Epithelial cell of proximal tubule (primary cell): ENCODE measurements at regions not wholly inside any gene's neighbourhood (a gene's known extent, or its start where the extent isn't known, plus 50 kb on each side); places are given as distances from the start of the nearest gene placed in this dataset.

Source experiments
- DNase-seq: peaks from one replicate; pipeline ENCODE4 v3.0.0-alpha.2; 2011; ENCODE audit warnings: low read depth
- H3K4me3 ChIP-seq: 2 replicates; pipeline ENCODE4 v1.5.1; 2011; ENCODE audit warnings: low read depth, mild to moderate bottlenecking, low read length
- TF ChIP-seq, protein P1 (sequence below): conservative IDR thresholded peaks from 2 replicates; pipeline ENCODE4 v1.5.1; 2012; ENCODE audit warnings: low read depth, mild to moderate bottlenecking, low read length

DNA sequence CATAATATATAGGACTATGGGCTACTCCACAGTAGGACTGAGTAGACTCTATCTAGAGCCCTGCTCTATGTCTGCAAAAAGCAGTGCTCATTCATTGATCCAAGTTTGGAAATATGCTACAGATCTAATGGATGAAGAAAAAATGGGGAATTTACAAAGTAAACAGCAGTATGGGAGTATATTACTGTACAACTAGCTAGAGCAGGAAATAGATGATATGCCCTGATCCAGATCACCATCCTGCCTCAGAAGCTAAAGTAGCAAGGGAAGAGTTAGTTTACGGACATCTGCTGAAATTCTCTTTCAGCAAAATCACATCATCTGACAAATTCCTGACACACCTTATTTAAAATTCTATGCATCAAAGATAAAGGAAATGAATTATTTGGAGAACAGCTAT, 168.2 kb upstream of the SEMA3A start:
- TF ChIP-seq, protein P1, sequence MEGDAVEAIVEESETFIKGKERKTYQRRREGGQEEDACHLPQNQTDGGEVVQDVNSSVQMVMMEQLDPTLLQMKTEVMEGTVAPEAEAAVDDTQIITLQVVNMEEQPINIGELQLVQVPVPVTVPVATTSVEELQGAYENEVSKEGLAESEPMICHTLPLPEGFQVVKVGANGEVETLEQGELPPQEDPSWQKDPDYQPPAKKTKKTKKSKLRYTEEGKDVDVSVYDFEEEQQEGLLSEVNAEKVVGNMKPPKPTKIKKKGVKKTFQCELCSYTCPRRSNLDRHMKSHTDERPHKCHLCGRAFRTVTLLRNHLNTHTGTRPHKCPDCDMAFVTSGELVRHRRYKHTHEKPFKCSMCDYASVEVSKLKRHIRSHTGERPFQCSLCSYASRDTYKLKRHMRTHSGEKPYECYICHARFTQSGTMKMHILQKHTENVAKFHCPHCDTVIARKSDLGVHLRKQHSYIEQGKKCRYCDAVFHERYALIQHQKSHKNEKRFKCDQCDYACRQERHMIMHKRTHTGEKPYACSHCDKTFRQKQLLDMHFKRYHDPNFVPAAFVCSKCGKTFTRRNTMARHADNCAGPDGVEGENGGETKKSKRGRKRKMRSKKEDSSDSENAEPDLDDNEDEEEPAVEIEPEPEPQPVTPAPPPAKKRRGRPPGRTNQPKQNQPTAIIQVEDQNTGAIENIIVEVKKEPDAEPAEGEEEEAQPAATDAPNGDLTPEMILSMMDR, result no peak
- DNase-seq, result no peak
- no peak overlapping the region for H3K4me3 ChIP-seq

GRCh38 chr7:84362360-84362759, 167.8 kb upstream of the SEMA3A start:
- TF ChIP-seq, protein P1, result no peak
- no peak for DNase-seq
- no peak overlapping the region for H3K4me3 ChIP-seq

GRCh38 chr7:84354866-84355265, 160.3 kb upstream of the SEMA3A start:
- no peak for DNase-seq
- TF ChIP-seq, protein P1, result no peak

DNA sequence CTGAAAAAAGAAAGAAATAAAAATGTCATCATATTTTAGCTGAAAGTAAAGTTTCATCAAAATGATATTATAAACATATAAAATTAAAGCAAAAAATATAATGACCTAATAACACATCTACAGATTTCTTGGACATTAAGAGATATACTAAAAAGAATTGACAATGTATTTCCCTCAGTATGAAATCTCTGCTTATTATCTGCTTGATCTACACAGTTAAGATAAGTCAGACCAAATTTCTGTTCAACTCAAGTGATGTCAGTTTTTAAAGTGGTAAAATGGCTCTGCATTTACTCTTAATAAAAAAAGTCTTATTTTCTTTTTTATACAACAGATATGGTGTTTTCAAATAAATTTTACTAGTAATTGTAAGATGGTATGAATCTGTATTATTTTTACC, 159.4 kb upstream of the SEMA3A start:
- TF ChIP-seq, protein P1, result no peak
- DNase-seq, result no peak

More at GRCh38 chr7:84354866-84355265, 160.3 kb upstream of the SEMA3A start:
- H3K4me3 ChIP-seq, result no peak overlapping the region

GRCh38 chr7:84339306-84339705, 144.7 kb upstream of the SEMA3A start:
- H3K4me3 ChIP-seq, result no peak overlapping the region
- TF ChIP-seq, protein P1, result no peak
- no peak for DNase-seq

More for the DNA sequence above, 159.4 kb upstream of the SEMA3A start:
- no peak overlapping the region for H3K4me3 ChIP-seq

GRCh38 chr7:84337429-84337828, 142.8 kb upstream of the SEMA3A start:
- TF ChIP-seq, protein P1, result no peak
- no peak overlapping the region for H3K4me3 ChIP-seq
- DNase-seq, result no peak

DNA sequence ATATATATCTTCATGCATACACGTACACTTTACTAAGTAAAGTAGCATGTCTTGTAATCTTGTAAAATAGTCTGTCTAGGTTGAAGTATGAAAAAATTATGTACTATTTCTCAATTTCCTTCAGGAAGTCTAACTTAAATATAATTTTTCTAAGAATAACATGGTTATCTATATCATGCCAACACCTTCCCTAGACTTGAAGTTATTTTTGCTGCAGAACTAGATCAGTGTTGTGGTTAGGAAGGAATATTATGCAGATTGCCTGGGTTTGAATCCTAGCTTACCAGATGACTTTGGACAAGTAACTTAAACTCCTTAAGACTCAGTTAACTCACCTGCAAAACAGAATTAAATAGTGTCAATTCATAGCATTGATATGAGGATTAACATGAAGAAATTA, 142.2 kb upstream of the SEMA3A start:
- no peak for DNase-seq
- H3K4me3 ChIP-seq, result no peak overlapping the region
- TF ChIP-seq, protein P1, result no peak
